ENCODE measurements at regions not wholly inside any gene's neighbourhood (a gene's known extent, or its start where the extent isn't known, plus 50 kb on each side); places are given as distances from the start of the nearest gene placed in this dataset.

DNA sequence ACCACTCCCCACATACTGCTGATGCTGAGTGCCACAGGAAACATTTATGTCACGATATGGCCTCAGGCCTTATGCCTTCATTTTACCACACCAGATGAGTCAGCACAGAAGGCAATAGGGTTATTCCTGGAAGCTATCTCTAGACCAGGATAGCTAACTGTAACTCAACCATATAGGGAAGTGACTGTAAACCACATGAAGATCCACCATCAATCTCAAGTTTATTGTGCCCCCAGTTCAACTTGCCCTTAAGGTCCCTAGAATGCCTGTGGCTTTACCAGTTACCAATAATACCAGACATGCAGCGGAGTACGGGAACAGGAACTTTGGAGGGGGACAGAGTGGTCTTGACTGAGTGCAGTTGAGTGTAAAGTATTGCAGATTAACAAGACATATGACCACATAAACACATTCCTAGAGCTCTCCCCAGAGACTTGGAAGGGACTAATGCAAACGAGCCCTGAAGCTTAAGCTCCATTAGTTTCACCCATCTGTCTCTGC is 180.9 kb downstream of the KIF18A start:
- Histone ChIP-seq H3K9me3 (ENCODE audit: insufficient read depth, low read depth, low read length) (peaks cover 4% of the 10 kb centered on the region), H3K4me1 (ENCODE audit: insufficient read depth, low read length) (no peaks in the 10 kb centered on the region), H3K27me3 (ENCODE audit: insufficient read depth, low read length) (no peaks in the 10 kb centered on the region), H3K9ac (ENCODE audit: low read depth, low read length) (no peak overlapping the region), H3K4me3 (ENCODE audit: low read length) (no peak overlapping the region), H3K27ac (ENCODE audit: low read length) (no peak overlapping the region), H3K36me3 (ENCODE audit: insufficient read depth, low read depth, low read length) (no peaks in the 10 kb centered on the region)

DNA sequence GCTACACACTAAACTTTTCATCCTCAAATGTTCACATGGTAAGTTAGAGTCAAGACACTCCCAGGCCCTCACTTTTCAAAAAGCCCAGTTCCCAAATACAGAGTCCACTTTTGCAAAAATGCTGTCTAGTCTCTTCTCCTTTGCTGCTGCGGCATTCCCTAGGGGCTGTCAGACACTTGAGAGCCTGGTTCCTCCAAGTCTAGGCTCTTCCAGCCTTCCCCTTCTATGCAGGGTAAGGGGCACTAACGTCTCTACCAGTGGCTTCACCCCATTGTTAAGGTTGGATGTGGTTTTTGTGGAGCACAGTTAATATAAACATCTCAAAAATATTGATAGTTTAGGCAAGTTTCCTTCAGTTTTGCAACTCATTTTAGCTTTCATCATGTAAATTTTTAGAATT is 181.5 kb downstream of the KIF18A start:
- H3K9me3 ChIP-seq (ENCODE audit: insufficient read depth, low read depth, low read length), result peaks cover 4% of the 10 kb centered on the region
- no peak overlapping the region for H3K9ac ChIP-seq (ENCODE audit: low read depth, low read length)
- H3K27ac ChIP-seq (ENCODE audit: low read length), result no peak overlapping the region
- no peaks in the 10 kb centered on the region for H3K4me1 ChIP-seq (ENCODE audit: insufficient read depth, low read length)
- no peaks in the 10 kb centered on the region for H3K36me3 ChIP-seq (ENCODE audit: insufficient read depth, low read depth, low read length)
- H3K4me3 ChIP-seq (ENCODE audit: low read length), result no peak overlapping the region
- H3K27me3 ChIP-seq (ENCODE audit: insufficient read depth, low read length), result no peaks in the 10 kb centered on the region

GRCh38 chr11:27921472-27921871 is 186.5 kb downstream of the KIF18A start:
- Histone ChIP-seq H3K36me3 (ENCODE audit: insufficient read depth, low read depth, low read length) (no peaks in the 10 kb centered on the region), H3K4me3 (ENCODE audit: low read length) (no peak overlapping the region), H3K9ac (ENCODE audit: low read depth, low read length) (no peak overlapping the region), H3K27ac (ENCODE audit: low read length) (no peak overlapping the region), H3K9me3 (ENCODE audit: insufficient read depth, low read depth, low read length) (peaks cover 4% of the 10 kb centered on the region), H3K27me3 (ENCODE audit: insufficient read depth, low read length) (no peaks in the 10 kb centered on the region), H3K4me1 (ENCODE audit: insufficient read depth, low read length) (no peaks in the 10 kb centered on the region)

DNA sequence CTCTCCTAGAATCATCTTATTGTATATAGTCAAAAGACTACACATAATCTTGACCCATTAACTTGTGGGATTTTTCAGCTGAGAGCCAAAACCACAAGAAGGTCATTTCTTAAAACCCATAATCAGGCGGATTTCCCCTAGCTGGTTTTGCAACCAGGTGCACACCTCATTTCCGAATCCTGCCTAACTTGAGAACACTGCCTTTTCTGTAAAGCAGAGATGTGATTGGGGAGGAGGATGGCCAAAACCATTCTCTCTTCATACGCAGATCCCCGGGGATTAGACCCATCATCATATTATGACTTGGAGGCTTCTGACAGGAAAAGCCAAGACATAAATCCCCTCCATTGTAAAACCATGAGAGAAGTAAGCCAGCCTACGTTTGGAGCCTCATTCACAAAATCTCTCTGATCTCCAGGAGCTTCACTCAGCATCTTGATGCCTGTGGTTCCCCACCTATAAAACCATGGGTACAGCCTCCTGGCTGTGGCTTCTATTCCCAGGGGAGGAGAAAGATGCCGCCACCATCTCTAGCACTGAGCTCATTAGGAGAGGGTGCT is 191.3 kb downstream of the KIF18A start:
- no peak overlapping the region for H3K9ac ChIP-seq (ENCODE audit: low read depth, low read length)
- H3K27me3 ChIP-seq (ENCODE audit: insufficient read depth, low read length), result no peaks in the 10 kb centered on the region
- H3K36me3 ChIP-seq (ENCODE audit: insufficient read depth, low read depth, low read length), result no peaks in the 10 kb centered on the region
- H3K4me1 ChIP-seq (ENCODE audit: insufficient read depth, low read length), result no peaks in the 10 kb centered on the region
- H3K27ac ChIP-seq (ENCODE audit: low read length), result no peak overlapping the region
- no peaks in the 10 kb centered on the region for H3K9me3 ChIP-seq (ENCODE audit: insufficient read depth, low read depth, low read length)
- no peak overlapping the region for H3K4me3 ChIP-seq (ENCODE audit: low read length)

DNA sequence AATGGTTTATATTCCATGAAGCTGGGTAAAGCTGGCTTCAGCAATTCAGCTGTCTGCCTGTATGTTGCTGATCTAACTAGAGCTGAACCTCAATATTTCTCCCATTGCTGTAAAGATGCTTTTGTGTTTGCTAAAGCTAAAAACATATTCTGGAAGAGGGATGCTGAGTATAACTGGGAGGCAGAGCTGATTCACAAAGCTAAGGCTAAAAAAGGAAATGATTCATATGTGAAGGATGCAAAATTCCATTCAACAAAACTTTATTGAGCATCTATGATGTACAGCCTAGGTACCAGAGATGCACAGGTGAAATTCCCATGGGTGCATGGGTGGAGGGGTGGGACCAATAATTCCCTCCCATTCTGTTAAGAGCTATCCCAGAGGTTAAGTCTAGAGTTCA is 193.9 kb downstream of the KIF18A start:
- H3K27ac ChIP-seq (ENCODE audit: low read length), result no peak overlapping the region

GRCh38 chr11:27913650-27914049 is 194.3 kb downstream of the KIF18A start:
- Histone ChIP-seq H3K27me3 (ENCODE audit: insufficient read depth, low read length) (no peaks in the 10 kb centered on the region), H3K4me3 (ENCODE audit: low read length) (no peak overlapping the region), H3K27ac (ENCODE audit: low read length) (no peak overlapping the region), H3K4me1 (ENCODE audit: insufficient read depth, low read length) (no peaks in the 10 kb centered on the region), H3K36me3 (ENCODE audit: insufficient read depth, low read depth, low read length) (no peaks in the 10 kb centered on the region), H3K9me3 (ENCODE audit: insufficient read depth, low read depth, low read length) (no peaks in the 10 kb centered on the region), H3K9ac (ENCODE audit: low read depth, low read length) (no peak overlapping the region)

More for the DNA sequence above, 193.9 kb downstream of the KIF18A start:
- no peak overlapping the region for H3K9ac ChIP-seq (ENCODE audit: low read depth, low read length)
- no peaks in the 10 kb centered on the region for H3K36me3 ChIP-seq (ENCODE audit: insufficient read depth, low read depth, low read length)
- no peaks in the 10 kb centered on the region for H3K27me3 ChIP-seq (ENCODE audit: insufficient read depth, low read length)
- H3K4me3 ChIP-seq (ENCODE audit: low read length), result no peak overlapping the region
- no peaks in the 10 kb centered on the region for H3K9me3 ChIP-seq (ENCODE audit: insufficient read depth, low read depth, low read length)
- no peaks in the 10 kb centered on the region for H3K4me1 ChIP-seq (ENCODE audit: insufficient read depth, low read length)

GRCh38 chr11:27912916-27913315 is 195.0 kb downstream of the KIF18A start:
- H3K36me3 ChIP-seq (ENCODE audit: insufficient read depth, low read depth, low read length), result no peaks in the 10 kb centered on the region
- no peak overlapping the region for H3K9ac ChIP-seq (ENCODE audit: low read depth, low read length)
- H3K27ac ChIP-seq (ENCODE audit: low read length), result no peak overlapping the region
- no peak overlapping the region for H3K4me3 ChIP-seq (ENCODE audit: low read length)
- H3K9me3 ChIP-seq (ENCODE audit: insufficient read depth, low read depth, low read length), result no peaks in the 10 kb centered on the region
- no peaks in the 10 kb centered on the region for H3K27me3 ChIP-seq (ENCODE audit: insufficient read depth, low read length)
- H3K4me1 ChIP-seq (ENCODE audit: insufficient read depth, low read length), result no peaks in the 10 kb centered on the region

GRCh38 chr11:27910186-27910931 is 197.6 kb downstream of the KIF18A start:
- Histone ChIP-seq H3K9me3 (ENCODE audit: insufficient read depth, low read depth, low read length) (no peaks in the 10 kb centered on the region), H3K9ac (ENCODE audit: low read depth, low read length) (no peak overlapping the region), H3K27ac (ENCODE audit: low read length) (no peak overlapping the region), H3K4me1 (ENCODE audit: insufficient read depth, low read length) (no peaks in the 10 kb centered on the region), H3K4me3 (ENCODE audit: low read length) (no peak overlapping the region), H3K27me3 (ENCODE audit: insufficient read depth, low read length) (no peaks in the 10 kb centered on the region), H3K36me3 (ENCODE audit: insufficient read depth, low read depth, low read length) (no peaks in the 10 kb centered on the region)

- H3K27me3 ChIP-seq (ENCODE audit: insufficient read depth, low read length), result no peaks in the 10 kb centered on the region
- no peak overlapping the region for H3K9ac ChIP-seq (ENCODE audit: low read depth, low read length)
- no peak overlapping the region for H3K27ac ChIP-seq (ENCODE audit: low read length)
- H3K36me3 ChIP-seq (ENCODE audit: insufficient read depth, low read depth, low read length), result no peaks in the 10 kb centered on the region
- H3K4me1 ChIP-seq (ENCODE audit: insufficient read depth, low read length), result no peaks in the 10 kb centered on the region
- H3K9me3 ChIP-seq (ENCODE audit: insufficient read depth, low read depth, low read length), result no peaks in the 10 kb centered on the region
- H3K4me3 ChIP-seq (ENCODE audit: low read length), result no peak overlapping the region
Observed at GRCh38 chr11:27909386-27909785, 198.6 kb downstream of the KIF18A start.

- H3K4me3 ChIP-seq (ENCODE audit: low read length), result no peak overlapping the region
- no peak overlapping the region for H3K9ac ChIP-seq (ENCODE audit: low read depth, low read length)
- H3K9me3 ChIP-seq (ENCODE audit: insufficient read depth, low read depth, low read length), result no peaks in the 10 kb centered on the region
- no peak overlapping the region for H3K27ac ChIP-seq (ENCODE audit: low read length)
- no peaks in the 10 kb centered on the region for H3K36me3 ChIP-seq (ENCODE audit: insufficient read depth, low read depth, low read length)
- no peaks in the 10 kb centered on the region for H3K4me1 ChIP-seq (ENCODE audit: insufficient read depth, low read length)
- H3K27me3 ChIP-seq (ENCODE audit: insufficient read depth, low read length), result no peaks in the 10 kb centered on the region
Observed at GRCh38 chr11:27908621-27909020, 199.3 kb downstream of the KIF18A start.

DNA sequence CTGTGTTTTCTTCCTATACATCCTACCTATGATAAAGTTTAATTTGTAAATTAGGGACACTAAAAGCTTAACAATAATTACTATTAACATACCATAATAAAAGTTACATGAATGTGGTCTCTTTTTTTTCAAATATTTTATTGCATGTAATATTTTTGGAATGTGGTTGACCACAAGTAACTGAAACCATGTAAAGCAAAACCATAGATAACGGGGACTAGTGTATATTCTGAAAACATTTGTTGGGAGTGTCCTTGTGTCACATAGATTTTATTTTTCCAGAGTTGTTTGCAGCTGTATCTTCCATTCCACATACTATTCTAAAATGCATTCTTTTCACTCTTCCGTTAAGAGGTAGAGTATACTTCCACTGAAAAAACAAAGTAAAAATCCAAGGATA is 200.4 kb downstream of the KIF18A start:
- H3K27me3 ChIP-seq (ENCODE audit: insufficient read depth, low read length), result no peaks in the 10 kb centered on the region
- H3K9ac ChIP-seq (ENCODE audit: low read depth, low read length), result no peak overlapping the region
- no peaks in the 10 kb centered on the region for H3K4me1 ChIP-seq (ENCODE audit: insufficient read depth, low read length)
- no peak overlapping the region for H3K27ac ChIP-seq (ENCODE audit: low read length)
- H3K4me3 ChIP-seq (ENCODE audit: low read length), result no peak overlapping the region
- H3K9me3 ChIP-seq (ENCODE audit: insufficient read depth, low read depth, low read length), result no peaks in the 10 kb centered on the region
- no peaks in the 10 kb centered on the region for H3K36me3 ChIP-seq (ENCODE audit: insufficient read depth, low read depth, low read length)

GRCh38 chr11:27907091-27907490 is 200.9 kb downstream of the KIF18A start:
- H3K27me3 ChIP-seq (ENCODE audit: insufficient read depth, low read length), result no peaks in the 10 kb centered on the region
- H3K36me3 ChIP-seq (ENCODE audit: insufficient read depth, low read depth, low read length), result no peaks in the 10 kb centered on the region
- H3K27ac ChIP-seq (ENCODE audit: low read length), result no peak overlapping the region
- no peak overlapping the region for H3K4me3 ChIP-seq (ENCODE audit: low read length)
- no peak overlapping the region for H3K9ac ChIP-seq (ENCODE audit: low read depth, low read length)
- H3K9me3 ChIP-seq (ENCODE audit: insufficient read depth, low read depth, low read length), result no peaks in the 10 kb centered on the region
- H3K4me1 ChIP-seq (ENCODE audit: insufficient read depth, low read length), result no peaks in the 10 kb centered on the region
